ENCODE measurements at regions not wholly inside any gene's neighbourhood (a gene's known extent, or its start where the extent isn't known, plus 50 kb on each side); places are given as distances from the start of the nearest gene placed in this dataset.

GRCh38 chr3:168152149-168152548 lies 56.4 kb upstream of the GOLIM4 start:
- DNase-seq (ENCODE audit: low read depth), result no peak

Data from fibroblast of gingiva (primary cell).